Gastrocnemius medialis (tissue), 4 donors: ENCODE measurements at regions not wholly inside any gene's neighbourhood (a gene's known extent, or its start where the extent isn't known, plus 50 kb on each side); places are given as distances from the start of the nearest gene placed in this dataset.
"Not testable (repeated sequence)": the region's sequence is repeated elsewhere in the genome, so short reads cannot be mapped to it uniquely, and the experiment has no call there.

ENCODE experiments used
- POLR2A ChIP-seq, 2 donors: fragments of 450-650 bp; IDR thresholded peaks; one replicate each; pipeline ENCODE4 v1.6.1; 2017; ENCODE audit warnings: antibody characterized with exemption in 2 of 2, mild to moderate bottlenecking in 2 of 2, moderate library complexity in 2 of 2
- TF ChIP-seq, protein P1 (sequence below), 5 experiments: fragments of 450-650 bp in 3 of 5; fragments of 200-600 bp in 2 of 5; sonication (generic) in 2 of 5; IDR thresholded peaks in 4 of 5; conservative IDR thresholded peaks in 1 of 5; 1 replicate in 4 of 5; 2 replicates in 1 of 5; pipeline ENCODE4 v1.5.1; 2016 to 2019; ENCODE audit warnings: antibody characterized with exemption in 5 of 5, mild to moderate bottlenecking in 3 of 5, moderate library complexity in 3 of 5

DNA sequence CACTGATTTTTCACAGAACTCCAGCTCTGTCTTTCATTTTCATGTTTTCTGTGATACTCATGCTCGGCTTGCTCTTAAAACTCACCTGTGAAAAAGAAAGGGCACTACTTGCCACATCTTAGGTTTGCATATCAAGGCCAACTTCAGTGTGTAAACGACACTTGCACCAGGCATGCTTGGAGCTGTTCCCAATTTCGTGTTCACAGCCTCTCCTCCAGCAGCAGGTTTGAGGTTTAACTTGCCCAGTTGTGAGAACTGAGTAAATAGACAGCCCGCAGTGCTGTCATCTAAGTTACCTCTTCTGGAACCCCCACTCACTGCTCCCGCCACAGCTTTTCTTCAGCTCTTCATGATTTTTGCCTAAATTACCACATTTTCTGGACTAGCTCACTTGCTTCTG lies 172.2 kb downstream of the SPDYE17 start:
- TF ChIP-seq, protein P1, sequence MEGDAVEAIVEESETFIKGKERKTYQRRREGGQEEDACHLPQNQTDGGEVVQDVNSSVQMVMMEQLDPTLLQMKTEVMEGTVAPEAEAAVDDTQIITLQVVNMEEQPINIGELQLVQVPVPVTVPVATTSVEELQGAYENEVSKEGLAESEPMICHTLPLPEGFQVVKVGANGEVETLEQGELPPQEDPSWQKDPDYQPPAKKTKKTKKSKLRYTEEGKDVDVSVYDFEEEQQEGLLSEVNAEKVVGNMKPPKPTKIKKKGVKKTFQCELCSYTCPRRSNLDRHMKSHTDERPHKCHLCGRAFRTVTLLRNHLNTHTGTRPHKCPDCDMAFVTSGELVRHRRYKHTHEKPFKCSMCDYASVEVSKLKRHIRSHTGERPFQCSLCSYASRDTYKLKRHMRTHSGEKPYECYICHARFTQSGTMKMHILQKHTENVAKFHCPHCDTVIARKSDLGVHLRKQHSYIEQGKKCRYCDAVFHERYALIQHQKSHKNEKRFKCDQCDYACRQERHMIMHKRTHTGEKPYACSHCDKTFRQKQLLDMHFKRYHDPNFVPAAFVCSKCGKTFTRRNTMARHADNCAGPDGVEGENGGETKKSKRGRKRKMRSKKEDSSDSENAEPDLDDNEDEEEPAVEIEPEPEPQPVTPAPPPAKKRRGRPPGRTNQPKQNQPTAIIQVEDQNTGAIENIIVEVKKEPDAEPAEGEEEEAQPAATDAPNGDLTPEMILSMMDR (IDR thresholded peaks at IDR 0.05 in 4 of 5, conservative IDR thresholded peaks at IDR 0.05 in 1 of 5): not testable (repeated sequence)
- not testable (repeated sequence) for TF ChIP-seq POLR2A (IDR thresholded peaks at IDR 0.05)
